Neural crest cell (in vitro differentiated cells): ENCODE measurements at regions not wholly inside any gene's neighbourhood (a gene's known extent, or its start where the extent isn't known, plus 50 kb on each side); places are given as distances from the start of the nearest gene placed in this dataset.

ENCODE experiments used
- DNase-seq: peaks from one replicate; pipeline ENCODE4 v3.0.0; 2021; ENCODE audit warnings: low read depth, mixed read lengths, low spot score
- H3K27ac Mint-ChIP-seq: one replicate; pipeline ENCODE4 v1.8.0; 2021; ENCODE audit warnings: mild to moderate bottlenecking, mixed read lengths; ENCODE audit not compliant: unreplicated experiment
- H3K27me3 Mint-ChIP-seq: 2 replicates; pipeline ENCODE4 v1.8.0; 2021; ENCODE audit warnings: low read depth, mild to moderate bottlenecking, mixed read lengths
- H3K36me3 Mint-ChIP-seq: 2 replicates; pipeline ENCODE4 v1.8.0; 2021; ENCODE audit warnings: low read depth, mild to moderate bottlenecking, mixed read lengths
- H3K4me1 Mint-ChIP-seq: 2 replicates; pipeline ENCODE4 v1.8.0; 2021; ENCODE audit warnings: mixed read lengths
- H3K4me3 Mint-ChIP-seq: one replicate; pipeline ENCODE4 v1.8.0; 2021; ENCODE audit warnings: mild to moderate bottlenecking, mixed read lengths
- H3K9me3 Mint-ChIP-seq: 2 replicates; pipeline ENCODE4 v1.8.0; 2021; ENCODE audit warnings: mixed read lengths
- CTCF ChIP-seq: fragments of 200-600 bp; sonication (generic); conservative IDR thresholded peaks from 2 replicates; pipeline ENCODE4 v1.5.0; 2021; ENCODE audit warnings: antibody characterized with exemption, mild to moderate bottlenecking

- H3K36me3 Mint-ChIP-seq = no peaks in the 10 kb centered on the region
- DNase-seq = no peak
- H3K4me3 Mint-ChIP-seq = no peak overlapping the region
- no peaks in the 10 kb centered on the region for H3K27me3 Mint-ChIP-seq
- no peaks in the 10 kb centered on the region for H3K9me3 Mint-ChIP-seq
- no peaks in the 10 kb centered on the region for H3K4me1 Mint-ChIP-seq
- H3K27ac Mint-ChIP-seq = no peak overlapping the region
- no peak for TF ChIP-seq CTCF
Measured at GRCh38 chr5:39774605-39775004, 349.8 kb upstream of the DAB2 start.

- H3K36me3 Mint-ChIP-seq = no peaks in the 10 kb centered on the region
- TF ChIP-seq CTCF = no peak
- DNase-seq = no peak
- no peaks in the 10 kb centered on the region for H3K27me3 Mint-ChIP-seq
- H3K4me3 Mint-ChIP-seq = no peak overlapping the region
- H3K9me3 Mint-ChIP-seq = no peaks in the 10 kb centered on the region
- H3K27ac Mint-ChIP-seq = no peak overlapping the region
- no peaks in the 10 kb centered on the region for H3K4me1 Mint-ChIP-seq
Measured at GRCh38 chr5:39772307-39772706, 347.5 kb upstream of the DAB2 start.

- Mint-ChIP-seq H3K27ac (no peak overlapping the region), H3K36me3 (no peaks in the 10 kb centered on the region), H3K9me3 (no peaks in the 10 kb centered on the region), H3K4me3 (no peak overlapping the region), H3K4me1 (no peaks in the 10 kb centered on the region), H3K27me3 (peaks cover 4% of the 10 kb centered on the region)
- no peak for DNase-seq
- TF ChIP-seq CTCF = no peak
Measured at GRCh38 chr5:39767916-39768315, 343.1 kb upstream of the DAB2 start.

- no peak overlapping the region for H3K27ac Mint-ChIP-seq
- H3K4me3 Mint-ChIP-seq = no peak overlapping the region
- no peaks in the 10 kb centered on the region for H3K9me3 Mint-ChIP-seq
- no peak for TF ChIP-seq CTCF
- DNase-seq = no peak
- no peaks in the 10 kb centered on the region for H3K36me3 Mint-ChIP-seq
- H3K4me1 Mint-ChIP-seq = no peaks in the 10 kb centered on the region
- peaks cover 4% of the 10 kb centered on the region for H3K27me3 Mint-ChIP-seq
Measured at GRCh38 chr5:39765366-39765765, 340.6 kb upstream of the DAB2 start.

GRCh38 chr5:39762761-39763160 lies 338.0 kb upstream of the DAB2 start:
- Mint-ChIP-seq H3K4me3 (no peak overlapping the region), H3K9me3 (no peaks in the 10 kb centered on the region), H3K36me3 (no peaks in the 10 kb centered on the region), H3K4me1 (no peaks in the 10 kb centered on the region), H3K27ac (no peak overlapping the region), H3K27me3 (peaks cover 4% of the 10 kb centered on the region)
- TF ChIP-seq CTCF = no peak
- no peak for DNase-seq
